AG04449 (cell line): ENCODE measurements at regions not wholly inside any gene's neighbourhood (a gene's known extent, or its start where the extent isn't known, plus 50 kb on each side); places are given as distances from the start of the nearest gene placed in this dataset.

Experiments
- CTCF ChIA-PET: fragments of 350-600 bp; formaldehyde crosslinking; extraction: SDS; loops from one replicate; lab custom pipeline; 2021; ENCODE audit warnings: antibody characterized with exemption; lab: Yijun Ruan, JAX
- POLR2A ChIA-PET: fragments of 400-600, 350-600 bp; formaldehyde crosslinking; extraction: SDS; loops from one replicate; lab custom pipeline; 2020; ENCODE audit warnings: antibody characterized with exemption, inconsistent platforms; lab: Yijun Ruan, JAX
- DNase-seq: peaks from one replicate; pipeline ENCODE4 v3.0.0-alpha.2; 2010; ENCODE audit warnings: low read depth, low spot score
- H3K4me3 ChIP-seq: 2 replicates; pipeline ENCODE4 v1.5.1; 2011; ENCODE audit warnings: low read depth, mild to moderate bottlenecking, control low read depth, low read length
- TF ChIP-seq, protein P1 (sequence below): IDR thresholded peaks from one replicate; pipeline ENCODE4 v1.5.1; 2011; ENCODE audit warnings: mild to moderate bottlenecking, moderate library complexity, low read length, control low read depth, inconsistent platforms; ENCODE audit not compliant: insufficient read depth; ENCODE audit errors: missing control alignments

DNA sequence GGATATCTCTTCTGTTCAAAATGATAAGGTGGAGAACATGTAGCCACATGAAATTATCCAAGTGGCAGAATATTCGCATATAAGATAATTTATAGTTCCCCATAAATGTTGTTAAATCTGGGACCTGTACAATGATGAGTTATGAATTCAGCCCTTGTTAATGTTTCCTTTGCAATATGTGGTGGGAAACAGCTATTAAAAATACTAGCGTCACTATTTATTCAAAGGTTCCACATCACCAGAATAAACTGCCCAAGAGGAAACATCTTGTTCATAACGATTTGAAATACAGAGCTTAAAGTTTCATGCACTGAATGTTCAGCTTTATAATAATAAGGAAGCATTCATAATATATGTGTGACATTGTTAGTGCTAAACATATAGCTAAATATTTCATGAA is 223.9 kb upstream of the TCF4 start:
- TF ChIP-seq, protein P1, sequence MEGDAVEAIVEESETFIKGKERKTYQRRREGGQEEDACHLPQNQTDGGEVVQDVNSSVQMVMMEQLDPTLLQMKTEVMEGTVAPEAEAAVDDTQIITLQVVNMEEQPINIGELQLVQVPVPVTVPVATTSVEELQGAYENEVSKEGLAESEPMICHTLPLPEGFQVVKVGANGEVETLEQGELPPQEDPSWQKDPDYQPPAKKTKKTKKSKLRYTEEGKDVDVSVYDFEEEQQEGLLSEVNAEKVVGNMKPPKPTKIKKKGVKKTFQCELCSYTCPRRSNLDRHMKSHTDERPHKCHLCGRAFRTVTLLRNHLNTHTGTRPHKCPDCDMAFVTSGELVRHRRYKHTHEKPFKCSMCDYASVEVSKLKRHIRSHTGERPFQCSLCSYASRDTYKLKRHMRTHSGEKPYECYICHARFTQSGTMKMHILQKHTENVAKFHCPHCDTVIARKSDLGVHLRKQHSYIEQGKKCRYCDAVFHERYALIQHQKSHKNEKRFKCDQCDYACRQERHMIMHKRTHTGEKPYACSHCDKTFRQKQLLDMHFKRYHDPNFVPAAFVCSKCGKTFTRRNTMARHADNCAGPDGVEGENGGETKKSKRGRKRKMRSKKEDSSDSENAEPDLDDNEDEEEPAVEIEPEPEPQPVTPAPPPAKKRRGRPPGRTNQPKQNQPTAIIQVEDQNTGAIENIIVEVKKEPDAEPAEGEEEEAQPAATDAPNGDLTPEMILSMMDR, result no peak
- CTCF ChIA-PET, result interaction anchor here (1.6 kb wide), 1 partner anchor 764 kb away, joined by 3 read pairs; no protein-coding TSS in a partner anchor
- no peak overlapping the region for H3K4me3 ChIP-seq
- DNase-seq, result no peak
- POLR2A ChIA-PET, result no interaction called here

GRCh38 chr18:55805666-55806065 is 217.7 kb upstream of the TCF4 start:
- CTCF ChIA-PET, result no interaction called here

DNA sequence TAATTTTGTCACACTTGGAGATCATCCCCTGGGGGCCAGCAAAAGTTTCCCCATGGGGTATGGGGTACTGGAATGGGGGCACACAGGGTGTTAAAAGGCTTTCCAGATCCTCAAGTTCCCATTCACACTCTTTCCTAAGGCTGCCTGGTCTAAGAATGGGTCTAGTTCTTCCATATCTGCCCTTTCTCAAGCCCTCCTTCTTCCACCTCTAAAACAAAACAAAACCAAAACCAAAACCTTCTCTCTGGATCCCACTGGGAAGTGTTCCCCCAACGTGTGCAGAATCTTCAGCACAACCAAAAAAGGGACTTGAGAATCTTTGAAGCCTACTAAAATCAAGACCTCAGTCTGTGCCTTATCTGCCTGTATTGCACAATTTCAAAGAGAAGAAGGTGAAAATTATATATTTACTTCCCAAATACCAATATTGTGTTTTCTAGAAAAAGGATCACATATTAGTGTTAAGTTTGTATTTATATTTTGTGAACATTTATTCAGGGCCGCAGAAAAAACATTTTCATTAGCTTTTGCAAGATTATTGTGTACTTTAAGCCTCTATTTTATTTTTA is 207.2 kb upstream of the TCF4 start:
- DNase-seq, result no peak
- CTCF ChIA-PET, result interaction anchor here (1.2 kb wide), 1 partner anchor 13 kb away, joined by 4 read pairs; no protein-coding TSS in a partner anchor
- POLR2A ChIA-PET, result no interaction called here
- no peak overlapping the region for H3K4me3 ChIP-seq
- TF ChIP-seq, protein P1, result no peak

More at GRCh38 chr18:55805666-55806065, 217.7 kb upstream of the TCF4 start:
- H3K4me3 ChIP-seq, result no peak overlapping the region
- DNase-seq, result no peak
- POLR2A ChIA-PET, result no interaction called here
- TF ChIP-seq, protein P1, result no peak

- no peak for DNase-seq
- H3K4me3 ChIP-seq, result no peak overlapping the region
- ChIA-PET POLR2A (no interaction called here), CTCF (interaction anchor here (0.8 to 1.5 kb wide), 5 partner anchors 12 to 781 kb away, joined by 3 to 4 read pairs (median 3); no protein-coding TSS in a partner anchor)
- TF ChIP-seq, protein P1, result no peak
Observed at GRCh38 chr18:55794288-55795052, 206.5 kb upstream of the TCF4 start.

- no peak overlapping the region for H3K4me3 ChIP-seq
- DNase-seq, result peak; percentile 65
- TF ChIP-seq, protein P1, result no peak
- ChIA-PET CTCF (interaction anchor here (1.0 to 1.4 kb wide), 3 partner anchors 8 to 71 kb away, joined by 3 to 7 read pairs (median 5); no protein-coding TSS in a partner anchor), POLR2A (no interaction called here)
Observed at GRCh38 chr18:55790296-55790695, 202.3 kb upstream of the TCF4 start.

GRCh38 chr18:55787536-55788073 is 199.6 kb upstream of the TCF4 start:
- POLR2A ChIA-PET, result no interaction called here
- CTCF ChIA-PET, result interaction anchor here (0.8 to 1.4 kb wide), 2 partner anchors 73 to 82 kb away, joined by 3 read pairs; no protein-coding TSS in a partner anchor
- DNase-seq, result no peak
- no peak overlapping the region for H3K4me3 ChIP-seq
- TF ChIP-seq, protein P1, result no peak
